Hippocampal formation (tissue), 2 donors: ENCODE measurements at regions not wholly inside any gene's neighbourhood (a gene's known extent, or its start where the extent isn't known, plus 50 kb on each side); places are given as distances from the start of the nearest gene placed in this dataset.

Source experiments
- DNase-seq, 2 donors: peaks; one replicate each; lab custom pipeline; 2025; lab: John Stamatoyannopoulos, UW

DNA sequence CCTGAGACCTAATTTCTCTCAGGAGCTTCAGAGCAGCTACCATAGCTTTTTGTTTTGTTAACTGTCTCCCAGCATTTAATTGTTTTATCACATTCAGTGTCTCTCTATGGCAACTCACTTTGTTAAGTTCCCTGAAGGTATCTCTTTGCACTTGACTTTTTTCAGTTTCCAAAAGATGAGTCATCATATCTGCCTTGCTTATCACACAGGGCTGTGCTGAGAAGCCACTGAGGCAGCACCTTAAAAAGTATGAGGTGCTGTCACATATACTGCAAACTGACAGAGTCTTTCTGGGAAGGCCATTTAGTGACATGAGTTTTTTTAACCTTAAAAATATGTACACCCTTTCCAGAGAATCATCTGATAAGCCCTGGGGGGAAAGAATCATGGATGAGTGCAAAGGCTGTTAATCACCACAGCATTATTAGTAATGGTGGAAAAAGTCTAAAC, 56.8 kb downstream of the PPP1R3C start:
- DNase-seq, result no peak

DNA sequence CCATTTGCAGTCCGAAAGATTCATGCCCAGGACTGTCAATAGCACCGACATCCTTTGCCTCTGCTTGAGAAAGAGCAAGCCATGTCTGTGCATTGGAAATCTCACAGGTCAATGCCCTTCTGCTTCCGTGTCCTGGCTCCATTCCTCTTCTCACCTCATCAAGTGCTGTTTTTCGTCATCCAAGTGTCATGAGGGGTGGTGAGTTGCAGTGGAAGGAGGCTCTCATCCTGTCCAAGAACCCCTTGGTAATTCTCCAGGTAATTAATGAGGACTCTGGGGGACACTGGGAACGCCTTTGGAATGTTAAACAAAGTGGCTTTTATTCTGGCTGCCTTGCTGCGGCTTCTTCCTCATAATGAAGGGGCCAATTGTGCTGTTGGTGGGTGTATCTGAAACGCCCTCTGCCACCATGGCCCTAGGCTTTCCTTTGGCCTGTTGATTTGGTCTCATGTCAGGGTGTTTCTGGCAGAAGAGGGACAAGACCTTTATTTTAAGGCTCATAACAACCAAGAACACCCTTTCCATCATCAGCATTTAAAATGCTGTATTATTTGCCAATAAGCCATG, 57.7 kb downstream of the PPP1R3C start:
- peak; percentile 21 to 71 for DNase-seq

GRCh38 chr10:91574236-91574635, 58.6 kb downstream of the PPP1R3C start:
- DNase-seq, result no peak

DNA sequence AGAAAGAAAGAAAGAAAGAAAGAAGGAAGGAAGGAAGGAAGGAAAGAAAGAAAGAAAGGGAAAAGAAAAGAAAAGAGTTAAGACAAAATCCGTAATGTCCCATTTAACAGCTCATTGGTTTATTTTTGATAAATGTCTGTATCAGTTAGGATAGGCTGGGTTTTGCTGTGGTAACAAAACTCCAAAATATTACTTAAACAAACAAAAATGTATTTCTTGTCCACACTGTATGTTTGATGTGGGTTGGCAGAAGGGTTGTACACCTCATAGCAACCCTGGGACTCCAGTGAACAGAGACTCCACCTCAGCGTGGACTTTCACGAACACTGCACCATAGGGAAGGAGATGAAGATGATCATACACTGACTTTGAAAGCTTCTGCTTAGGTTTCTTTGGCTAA, 59.6 kb downstream of the PPP1R3C start:
- DNase-seq, result no peak

- DNase-seq, result no peak
Measured at GRCh38 chr10:91571671-91572070, 61.2 kb downstream of the PPP1R3C start.

- no peak for DNase-seq
Measured at GRCh38 chr10:91570220-91570619, 62.7 kb downstream of the PPP1R3C start.

- no peak for DNase-seq
Measured at GRCh38 chr10:91569522-91569921, 63.3 kb downstream of the PPP1R3C start.

DNA sequence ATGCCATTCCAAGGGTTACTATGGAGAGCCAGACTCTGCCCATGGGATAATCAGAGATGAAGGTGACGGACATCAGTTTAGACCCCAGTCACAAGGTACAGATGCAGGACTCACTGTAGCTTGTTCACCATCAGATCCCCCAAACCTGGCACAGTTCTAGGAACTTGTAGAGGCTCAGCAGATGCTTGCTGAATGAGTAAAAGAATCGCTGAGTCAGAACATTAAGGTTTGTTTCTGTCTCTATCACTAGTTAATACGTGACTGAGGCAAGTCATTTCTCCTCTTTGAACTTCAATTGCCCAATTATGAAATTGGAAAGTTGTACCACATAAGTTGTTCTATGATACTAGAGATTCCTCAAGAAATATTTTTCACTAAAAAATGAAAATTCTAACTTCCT, 65.1 kb downstream of the PPP1R3C start:
- DNase-seq, result no peak

DNA sequence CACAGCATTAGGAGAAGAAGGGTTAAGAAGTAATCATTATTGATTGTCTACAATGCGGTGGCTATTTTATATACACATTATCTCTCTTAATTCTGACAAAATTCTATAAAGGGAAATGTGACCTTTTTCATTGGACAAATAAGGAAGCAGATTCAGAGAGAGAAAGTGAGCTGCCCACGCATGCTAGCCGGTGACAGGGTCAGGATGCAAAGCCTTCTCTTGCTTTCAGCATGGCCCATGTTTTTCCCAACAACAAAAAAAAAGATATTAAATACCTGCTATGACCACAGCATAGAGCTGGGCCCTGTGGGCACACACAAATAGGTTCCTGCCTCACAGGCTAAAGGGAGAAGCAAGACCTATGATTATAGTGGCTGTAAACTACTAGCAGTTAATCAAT, 66.8 kb downstream of the PPP1R3C start:
- no peak for DNase-seq

- no peak for DNase-seq
Measured at GRCh38 chr10:91565226-91565625, 67.6 kb downstream of the PPP1R3C start.

DNA sequence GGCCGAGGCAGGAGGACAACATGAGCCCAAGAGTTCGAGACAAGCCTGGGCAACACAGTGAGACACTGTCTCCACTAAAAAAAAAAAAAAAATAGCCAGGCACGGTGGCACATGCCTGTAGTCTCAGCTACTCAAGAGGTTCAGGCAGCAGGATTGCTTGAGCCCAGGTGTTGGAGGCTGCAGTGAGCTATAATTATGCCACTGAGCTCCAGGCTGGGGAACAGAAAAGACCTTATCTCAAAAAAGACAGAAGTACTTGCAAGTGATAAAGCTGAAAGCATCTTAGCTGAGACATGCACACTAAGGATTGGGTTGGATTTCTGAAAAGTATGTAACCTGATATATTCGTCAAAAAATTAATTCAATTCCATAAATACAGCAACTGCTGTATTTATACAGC, 68.4 kb downstream of the PPP1R3C start:
- no peak for DNase-seq
